ENCODE measurements at regions not wholly inside any gene's neighbourhood (a gene's known extent, or its start where the extent isn't known, plus 50 kb on each side); places are given as distances from the start of the nearest gene placed in this dataset.

DNA sequence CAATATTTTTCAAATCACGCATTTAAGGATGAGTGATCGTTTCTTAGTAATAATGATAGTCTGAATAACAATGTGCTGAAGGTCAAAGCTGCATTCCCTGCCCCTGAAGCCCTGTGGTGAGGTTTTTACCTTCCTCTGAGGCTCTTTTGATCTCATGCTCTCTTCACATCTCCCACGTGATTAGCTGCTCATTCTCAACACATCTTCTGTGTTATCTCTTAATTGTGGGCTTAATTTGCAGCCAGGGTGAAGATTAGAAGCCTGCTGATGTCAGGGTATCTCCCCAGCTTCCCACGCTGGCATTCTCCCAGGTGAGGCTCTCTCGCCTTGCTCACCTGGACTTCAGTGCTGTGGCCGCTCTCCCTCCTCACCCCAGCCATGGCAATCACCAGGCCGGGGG, 109.7 kb upstream of the FOXQ1 start:
- TF ChIP-seq, protein P1, sequence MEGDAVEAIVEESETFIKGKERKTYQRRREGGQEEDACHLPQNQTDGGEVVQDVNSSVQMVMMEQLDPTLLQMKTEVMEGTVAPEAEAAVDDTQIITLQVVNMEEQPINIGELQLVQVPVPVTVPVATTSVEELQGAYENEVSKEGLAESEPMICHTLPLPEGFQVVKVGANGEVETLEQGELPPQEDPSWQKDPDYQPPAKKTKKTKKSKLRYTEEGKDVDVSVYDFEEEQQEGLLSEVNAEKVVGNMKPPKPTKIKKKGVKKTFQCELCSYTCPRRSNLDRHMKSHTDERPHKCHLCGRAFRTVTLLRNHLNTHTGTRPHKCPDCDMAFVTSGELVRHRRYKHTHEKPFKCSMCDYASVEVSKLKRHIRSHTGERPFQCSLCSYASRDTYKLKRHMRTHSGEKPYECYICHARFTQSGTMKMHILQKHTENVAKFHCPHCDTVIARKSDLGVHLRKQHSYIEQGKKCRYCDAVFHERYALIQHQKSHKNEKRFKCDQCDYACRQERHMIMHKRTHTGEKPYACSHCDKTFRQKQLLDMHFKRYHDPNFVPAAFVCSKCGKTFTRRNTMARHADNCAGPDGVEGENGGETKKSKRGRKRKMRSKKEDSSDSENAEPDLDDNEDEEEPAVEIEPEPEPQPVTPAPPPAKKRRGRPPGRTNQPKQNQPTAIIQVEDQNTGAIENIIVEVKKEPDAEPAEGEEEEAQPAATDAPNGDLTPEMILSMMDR (IDR thresholded peaks at IDR 0.05; ENCODE audit: low read length) = no peak
- TF ChIP-seq EZH2 (optimal IDR thresholded peaks at IDR 0.05; ENCODE audit: low read depth, low read length) = no peak

Measured in MM.1S (cell line).